H9 (cell line): ENCODE measurements at regions not wholly inside any gene's neighbourhood (a gene's known extent, or its start where the extent isn't known, plus 50 kb on each side); places are given as distances from the start of the nearest gene placed in this dataset.
"Not testable (repeated sequence)": the region's sequence is repeated elsewhere in the genome, so short reads cannot be mapped to it uniquely, and the experiment has no call there.

Experiments
- DNase-seq: peaks from one replicate; pipeline ENCODE4 v3.0.0-alpha.2; 2017
- H2AFZ ChIP-seq: one replicate; pipeline ENCODE4 v1.6.1; 2013; ENCODE audit warnings: mild to moderate bottlenecking, low read length, control low read depth, moderate library complexity
- H2AK5ac ChIP-seq: 2 replicates; pipeline ENCODE4 v1.6.1; 2013; ENCODE audit warnings: low read length, control low read depth, mixed read lengths; ENCODE audit not compliant: insufficient read length
- H2BK120ac ChIP-seq: one replicate; pipeline ENCODE4 v1.6.1; 2013; ENCODE audit warnings: low read depth, mild to moderate bottlenecking, low read length, control low read depth, inconsistent platforms; ENCODE audit not compliant: poor library complexity, severe bottlenecking
- H2BK12ac ChIP-seq: 2 replicates; pipeline ENCODE4 v1.6.1; 2013; ENCODE audit warnings: low read length, control low read depth, mixed read lengths, low read depth; ENCODE audit not compliant: insufficient read length
- H2BK15ac ChIP-seq: 2 replicates; pipeline ENCODE4 v1.6.1; 2013; ENCODE audit warnings: low read depth, low read length, control low read depth
- H2BK20ac ChIP-seq: one replicate; pipeline ENCODE4 v1.6.1; 2013; ENCODE audit warnings: low read depth, mild to moderate bottlenecking, low read length, control low read depth, inconsistent platforms; ENCODE audit not compliant: poor library complexity, severe bottlenecking
- H2BK5ac ChIP-seq: 2 replicates; pipeline ENCODE4 v1.6.1; 2013; ENCODE audit warnings: low read length, control low read depth, mixed read lengths; ENCODE audit not compliant: insufficient read length
- H3K14ac ChIP-seq: 2 replicates; pipeline ENCODE4 v1.6.1; 2013; ENCODE audit warnings: low read length, control low read depth; ENCODE audit not compliant: insufficient read depth
- H3K18ac ChIP-seq: 2 replicates; pipeline ENCODE4 v1.6.1; 2013; ENCODE audit warnings: low read depth, mild to moderate bottlenecking, mixed read lengths, low read length, control low read depth; ENCODE audit not compliant: insufficient read length
- H3K23ac ChIP-seq: 2 replicates; pipeline ENCODE4 v1.6.1; 2013; ENCODE audit warnings: low read length, control low read depth, mixed read lengths, low read depth; ENCODE audit not compliant: insufficient read length
- H3K23me2 ChIP-seq: 2 replicates; pipeline ENCODE4 v1.6.1; 2013; ENCODE audit warnings: low read depth, mild to moderate bottlenecking, mixed read lengths, low read length, control low read depth; ENCODE audit not compliant: insufficient read length, poor library complexity, severe bottlenecking
- H3K27ac ChIP-seq: 2 replicates; pipeline ENCODE4 v1.5.1; 2013; ENCODE audit warnings: low read length, control low read depth, mixed read lengths, low read depth; ENCODE audit not compliant: insufficient read length
- H3K27me3 ChIP-seq: 2 replicates; pipeline ENCODE4 v1.6.1; 2013; ENCODE audit warnings: low read length, control low read depth, inconsistent platforms; ENCODE audit not compliant: insufficient read depth
- H3K4ac ChIP-seq: 2 replicates; pipeline ENCODE4 v1.6.1; 2013; ENCODE audit warnings: low read depth, mild to moderate bottlenecking, control low read depth, inconsistent platforms, low read length, moderate library complexity
- H3K4me1 ChIP-seq: 2 replicates; pipeline ENCODE4 v1.6.1; 2013; ENCODE audit warnings: low read length, control low read depth, inconsistent platforms; ENCODE audit not compliant: insufficient read depth
- H3K4me2 ChIP-seq: 2 replicates; pipeline ENCODE4 v1.6.1; 2013; ENCODE audit warnings: low read length, control low read depth, mixed read lengths; ENCODE audit not compliant: insufficient read length, insufficient read depth
- H3K56ac ChIP-seq: 2 replicates; pipeline ENCODE4 v1.6.1; 2013; ENCODE audit warnings: low read depth, mild to moderate bottlenecking, mixed read lengths, low read length, control low read depth; ENCODE audit not compliant: insufficient read length
- H3K79me1 ChIP-seq: 2 replicates; pipeline ENCODE4 v1.6.1; 2013; ENCODE audit warnings: low read depth, mild to moderate bottlenecking, moderate library complexity, low read length, control low read depth, inconsistent platforms; ENCODE audit not compliant: insufficient read depth, poor library complexity, severe bottlenecking
- H3K79me2 ChIP-seq: 2 replicates; pipeline ENCODE4 v1.6.1; 2013; ENCODE audit warnings: low read length, control low read depth, inconsistent platforms; ENCODE audit not compliant: insufficient read depth
- H3K9ac ChIP-seq: 2 replicates; pipeline ENCODE4 v1.6.1; 2013; ENCODE audit warnings: low read length, control low read depth, mixed read lengths; ENCODE audit not compliant: insufficient read length; ENCODE audit errors: extremely low read depth
- H3K9me3 ChIP-seq: one replicate; pipeline ENCODE4 v1.6.1; 2013; ENCODE audit warnings: low read depth, low read length, inconsistent platforms; ENCODE audit not compliant: control insufficient read depth
- H3T11ph ChIP-seq: one replicate; pipeline ENCODE4 v1.6.1; 2013; ENCODE audit warnings: mild to moderate bottlenecking, low read length, control low read depth, inconsistent platforms
- H4K20me1 ChIP-seq: one replicate; pipeline ENCODE4 v1.6.1; 2013; ENCODE audit not compliant: control insufficient read depth, insufficient read length, insufficient read depth
- H4K5ac ChIP-seq: 2 replicates; pipeline ENCODE4 v1.6.1; 2013; ENCODE audit warnings: low read depth, mild to moderate bottlenecking, mixed read lengths, low read length, control low read depth; ENCODE audit not compliant: insufficient read length
- H4K8ac ChIP-seq: replicated peaks from 2 replicates; pipeline ENCODE4 v1.6.1; 2013; ENCODE audit warnings: low read length, control low read depth, mixed read lengths, low read depth; ENCODE audit not compliant: insufficient read length
- H4K91ac ChIP-seq: 2 replicates; pipeline ENCODE4 v1.6.1; 2013; ENCODE audit warnings: low read depth, mild to moderate bottlenecking, moderate library complexity, mixed read lengths, low read length, control low read depth; ENCODE audit not compliant: insufficient read length
- H3K27ac Mint-ChIP-seq, 3 experiments: 2 replicates in 2 of 3; 3 replicates in 1 of 3; pipeline ENCODE4 v1.8.0; 2020 to 2021; ENCODE audit warnings: mixed read lengths in 3 of 3, mild to moderate bottlenecking in 1 of 3, moderate library complexity in 1 of 3
- H3K27me3 Mint-ChIP-seq: 2 replicates; pipeline ENCODE4 v1.8.0; 2021; ENCODE audit warnings: low read depth, mild to moderate bottlenecking, moderate library complexity, mixed read lengths
- H3K36me3 Mint-ChIP-seq, 3 experiments: 2 replicates in 2 of 3; 3 replicates in 1 of 3; pipeline ENCODE4 v1.8.0; 2020 to 2021; ENCODE audit warnings: low read depth in 3 of 3, mixed read lengths in 3 of 3; ENCODE audit not compliant: insufficient read depth in 1 of 3
- H3K4me1 Mint-ChIP-seq, 2 experiments: 2 replicates each; pipeline ENCODE4 v1.8.0; 2020; ENCODE audit warnings: mixed read lengths in 2 of 2
- H3K4me3 Mint-ChIP-seq, 2 experiments: 2 replicates in 1 of 2; 3 replicates in 1 of 2; pipeline ENCODE4 v1.8.0; 2020 to 2021; ENCODE audit warnings: mild to moderate bottlenecking in 2 of 2, mixed read lengths in 2 of 2, moderate library complexity in 1 of 2
- H3K9me3 Mint-ChIP-seq, 2 experiments: 2 replicates in 1 of 2; 3 replicates in 1 of 2; pipeline ENCODE4 v1.8.0; 2020; ENCODE audit warnings: mild to moderate bottlenecking in 2 of 2, mixed read lengths in 2 of 2, moderate library complexity in 1 of 2
- WGBS: extraction: QIAGEN DNeasy Blood & Tissue Kit; methylation state at CpG from one replicate; pipeline ENCODE4 v1.1.7; 2013; ENCODE audit warnings: missing lambda C conversion rate, low lambda C conversion rate, mixed read lengths; ENCODE audit not compliant: insufficient read length; ENCODE audit errors: extremely low coverage; 5-methylcytosine and 5-hydroxymethylcytosine counted together

GRCh38 chr10:9407201-9407600 is 1352.7 kb downstream of the GATA3 start:
- H4K8ac ChIP-seq, H3K18ac ChIP-seq, H2AFZ ChIP-seq, H2BK12ac ChIP-seq, H3T11ph ChIP-seq, H3K4me2 ChIP-seq, H3K27me3 Mint-ChIP-seq, H3K23ac ChIP-seq, H3K9ac ChIP-seq, H3K4me3 Mint-ChIP-seq, H3K14ac ChIP-seq, H3K4ac ChIP-seq, H2BK20ac ChIP-seq, H3K27ac ChIP-seq, H2AK5ac ChIP-seq, H2BK5ac ChIP-seq, DNase-seq, H4K20me1 ChIP-seq, H2BK15ac ChIP-seq, H3K27me3 ChIP-seq, H3K79me1 ChIP-seq, H3K23me2 ChIP-seq, H3K56ac ChIP-seq, H2BK120ac ChIP-seq, H4K5ac ChIP-seq, H3K4me1 ChIP-seq, H3K27ac Mint-ChIP-seq, H3K79me2 ChIP-seq, H4K91ac ChIP-seq, H3K9me3 ChIP-seq, H3K4me1 Mint-ChIP-seq: not testable (repeated sequence)
- Mint-ChIP-seq H3K36me3 (peaks cover 4 to 11% (median 5%) of the 10 kb centered on the region in 3 experiments; a peak in 6 of 7 replicates), H3K9me3 (peaks cover 10 to 14% of the 10 kb centered on the region in 2 experiments)
- no CpG with 5 or more reads among the region's 29 CpGs for WGBS
